ENCODE measurements at regions not wholly inside any gene's neighbourhood (a gene's known extent, or its start where the extent isn't known, plus 50 kb on each side); places are given as distances from the start of the nearest gene placed in this dataset.

GRCh38 chr2:176493226-176493825 lies 224.1 kb downstream of the MTX2 start:
- no peak for TF ChIP-seq CTCF (IDR thresholded peaks at IDR 0.05; ENCODE audit: insufficient read depth in 1 of 2, low read depth in 1 of 2, low read length in 1 of 2, severe bottlenecking in 1 of 2, unreplicated experiment in 1 of 2)
- DNase-seq = no peak
- H3K4me3 Mint-ChIP-seq (ENCODE audit: unreplicated experiment) = no peak overlapping the region
- no peaks in the 10 kb centered on the region for H3K9me3 ChIP-seq
- BruUV-seq (replicated peaks) = no TSS peak
- H3K36me3 ChIP-seq (ENCODE audit: control insufficient read depth, insufficient read depth, low read length) = no peaks in the 10 kb centered on the region
- peaks cover 23% of the 10 kb centered on the region for H3K27me3 Mint-ChIP-seq (ENCODE audit: insufficient read depth, unreplicated experiment)
- H3K27ac Mint-ChIP-seq (ENCODE audit: unreplicated experiment) = no peak overlapping the region
- no peaks in the 10 kb centered on the region; the same call in 1 of the 2 replicates for H3K27me3 ChIP-seq (replicated peaks; ENCODE audit: control insufficient read depth, insufficient read depth, low read length)
- ChIA-PET POLR2A (no interaction called here), CTCF (no interaction called here)
- intact Hi-C loops (cut with micrococcal nuclease; ENCODE audit: unreplicated experiment) = no loop called here
- H3K36me3 Mint-ChIP-seq (ENCODE audit: insufficient read depth, unreplicated experiment) = no peaks in the 10 kb centered on the region
- H3K4me1 Mint-ChIP-seq (ENCODE audit: low read depth, unreplicated experiment) = no peaks in the 10 kb centered on the region
- no peaks in the 10 kb centered on the region for H3K9me3 Mint-ChIP-seq (ENCODE audit: unreplicated experiment)
- H3K4me1 ChIP-seq = no peaks in the 10 kb centered on the region
- no peak overlapping the region for H3K4me3 ChIP-seq (ENCODE audit: low read depth, low read length)

- CTCF ChIA-PET = no interaction called here
- H3K27ac Mint-ChIP-seq (ENCODE audit: unreplicated experiment) = no peak overlapping the region
- H3K4me1 Mint-ChIP-seq (ENCODE audit: low read depth, unreplicated experiment) = no peaks in the 10 kb centered on the region
- no peak overlapping the region for H3K4me3 Mint-ChIP-seq (ENCODE audit: unreplicated experiment)
- no peak for TF ChIP-seq CTCF (IDR thresholded peaks at IDR 0.05; ENCODE audit: insufficient read depth in 1 of 2, low read depth in 1 of 2, low read length in 1 of 2, severe bottlenecking in 1 of 2, unreplicated experiment in 1 of 2)
- H3K27me3 ChIP-seq (replicated peaks; ENCODE audit: control insufficient read depth, insufficient read depth, low read length) = no peaks in the 10 kb centered on the region; the same call in 1 of the 2 replicates
- no peaks in the 10 kb centered on the region for H3K36me3 ChIP-seq (ENCODE audit: control insufficient read depth, insufficient read depth, low read length)
- H3K9me3 Mint-ChIP-seq (ENCODE audit: unreplicated experiment) = no peaks in the 10 kb centered on the region
- H3K4me3 ChIP-seq (ENCODE audit: low read depth, low read length) = no peak overlapping the region
- intact Hi-C loops (cut with micrococcal nuclease; ENCODE audit: unreplicated experiment) = no loop called here
- no peaks in the 10 kb centered on the region for H3K9me3 ChIP-seq
- H3K36me3 Mint-ChIP-seq (ENCODE audit: insufficient read depth, unreplicated experiment) = no peaks in the 10 kb centered on the region
- POLR2A ChIA-PET = no interaction called here
- no peaks in the 10 kb centered on the region for H3K4me1 ChIP-seq
- H3K27me3 Mint-ChIP-seq (ENCODE audit: insufficient read depth, unreplicated experiment) = peaks cover 23% of the 10 kb centered on the region
- BruUV-seq (replicated peaks) = no TSS peak
- no peak for DNase-seq
Observed at GRCh38 chr2:176493909-176494308, 224.7 kb downstream of the MTX2 start.

GRCh38 chr2:176494949-176495353 lies 225.7 kb downstream of the MTX2 start:
- H3K4me1 Mint-ChIP-seq (ENCODE audit: low read depth, unreplicated experiment) = no peaks in the 10 kb centered on the region
- TF ChIP-seq CTCF (IDR thresholded peaks at IDR 0.05; ENCODE audit: insufficient read depth in 1 of 2, low read depth in 1 of 2, low read length in 1 of 2, severe bottlenecking in 1 of 2, unreplicated experiment in 1 of 2) = no peak
- POLR2A ChIA-PET = no interaction called here

More at GRCh38 chr2:176494949-176495353, 225.7 kb downstream of the MTX2 start:
- DNase-seq = no peak
- H3K4me1 ChIP-seq = no peaks in the 10 kb centered on the region
- CTCF ChIA-PET = no interaction called here
- H3K4me3 ChIP-seq (ENCODE audit: low read depth, low read length) = no peak overlapping the region
- H3K9me3 ChIP-seq = no peaks in the 10 kb centered on the region
- no TSS peak for BruUV-seq (replicated peaks)
- Mint-ChIP-seq H3K27ac (ENCODE audit: unreplicated experiment) (no peak overlapping the region), H3K4me3 (ENCODE audit: unreplicated experiment) (no peak overlapping the region), H3K36me3 (ENCODE audit: insufficient read depth, unreplicated experiment) (no peaks in the 10 kb centered on the region), H3K27me3 (ENCODE audit: insufficient read depth, unreplicated experiment) (peaks cover 26% of the 10 kb centered on the region), H3K9me3 (ENCODE audit: unreplicated experiment) (no peaks in the 10 kb centered on the region)
- no peaks in the 10 kb centered on the region for H3K36me3 ChIP-seq (ENCODE audit: control insufficient read depth, insufficient read depth, low read length)
- no peaks in the 10 kb centered on the region for H3K27me3 ChIP-seq (replicated peaks; ENCODE audit: control insufficient read depth, insufficient read depth, low read length)
- intact Hi-C loops (cut with micrococcal nuclease; ENCODE audit: unreplicated experiment) = no loop called here

Data from Caco-2 (cell line).